Esophagus squamous epithelium (tissue), 4 donors: ENCODE measurements at regions not wholly inside any gene's neighbourhood (a gene's known extent, or its start where the extent isn't known, plus 50 kb on each side); places are given as distances from the start of the nearest gene placed in this dataset.

Experiments used
- POLR2A ChIP-seq, 4 donors: fragments of 450-650 bp; IDR thresholded peaks; one replicate each; pipeline ENCODE4 v1.6.1; 2017; ENCODE audit warnings: antibody characterized with exemption in 4 of 4, mild to moderate bottlenecking in 4 of 4, moderate library complexity in 3 of 4
- TF ChIP-seq, protein P1 (sequence below), 6 experiments: fragments of 450-650 bp in 4 of 6; fragments of 200-600 bp in 2 of 6; sonication (generic) in 2 of 6; IDR thresholded peaks; one replicate each; pipeline ENCODE4 v1.5.1; 2016 to 2019; ENCODE audit warnings: antibody characterized with exemption in 6 of 6, mild to moderate bottlenecking in 4 of 6, moderate library complexity in 4 of 6

DNA sequence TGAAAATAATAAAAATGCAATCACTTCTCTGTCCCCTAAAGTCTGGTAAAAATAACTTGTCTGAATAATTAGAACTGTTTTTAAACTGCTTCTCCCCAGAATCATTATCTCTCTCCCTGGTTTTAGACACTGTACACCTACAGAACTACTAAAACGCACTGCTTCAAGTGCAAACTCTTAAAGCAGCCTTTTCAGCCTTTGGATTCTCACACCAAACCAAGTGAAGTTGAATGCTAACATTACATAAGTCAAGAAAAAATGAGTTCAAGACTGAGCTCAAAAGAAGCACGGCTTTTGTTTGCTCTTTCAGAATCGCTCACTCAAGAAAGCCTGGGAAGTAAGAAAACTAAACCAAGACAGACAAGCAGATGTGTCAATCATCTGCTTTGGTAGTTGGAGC lies 188.8 kb downstream of the LSM5 start:
- TF ChIP-seq, protein P1, sequence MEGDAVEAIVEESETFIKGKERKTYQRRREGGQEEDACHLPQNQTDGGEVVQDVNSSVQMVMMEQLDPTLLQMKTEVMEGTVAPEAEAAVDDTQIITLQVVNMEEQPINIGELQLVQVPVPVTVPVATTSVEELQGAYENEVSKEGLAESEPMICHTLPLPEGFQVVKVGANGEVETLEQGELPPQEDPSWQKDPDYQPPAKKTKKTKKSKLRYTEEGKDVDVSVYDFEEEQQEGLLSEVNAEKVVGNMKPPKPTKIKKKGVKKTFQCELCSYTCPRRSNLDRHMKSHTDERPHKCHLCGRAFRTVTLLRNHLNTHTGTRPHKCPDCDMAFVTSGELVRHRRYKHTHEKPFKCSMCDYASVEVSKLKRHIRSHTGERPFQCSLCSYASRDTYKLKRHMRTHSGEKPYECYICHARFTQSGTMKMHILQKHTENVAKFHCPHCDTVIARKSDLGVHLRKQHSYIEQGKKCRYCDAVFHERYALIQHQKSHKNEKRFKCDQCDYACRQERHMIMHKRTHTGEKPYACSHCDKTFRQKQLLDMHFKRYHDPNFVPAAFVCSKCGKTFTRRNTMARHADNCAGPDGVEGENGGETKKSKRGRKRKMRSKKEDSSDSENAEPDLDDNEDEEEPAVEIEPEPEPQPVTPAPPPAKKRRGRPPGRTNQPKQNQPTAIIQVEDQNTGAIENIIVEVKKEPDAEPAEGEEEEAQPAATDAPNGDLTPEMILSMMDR (IDR thresholded peaks at IDR 0.05) = no peak
- no peak for TF ChIP-seq POLR2A (IDR thresholded peaks at IDR 0.05)
